NCI-H1930 (cell line): ENCODE measurements at regions not wholly inside any gene's neighbourhood (a gene's known extent, or its start where the extent isn't known, plus 50 kb on each side); places are given as distances from the start of the nearest gene placed in this dataset.

Experiments
- DNase-seq, 2 experiments: peaks; one replicate each; lab custom pipeline; 2025; lab: John Stamatoyannopoulos, UW

GRCh38 chr11:104333977-104334376, 170.0 kb upstream of the PDGFD start:
- DNase-seq = no peak

GRCh38 chr11:104332110-104332509, 168.2 kb upstream of the PDGFD start:
- DNase-seq = no peak

GRCh38 chr11:104329078-104329665, 165.2 kb upstream of the PDGFD start:
- no peak for DNase-seq

GRCh38 chr11:104328512-104328907, 164.6 kb upstream of the PDGFD start:
- no peak for DNase-seq

GRCh38 chr11:104327861-104328511, 164.0 kb upstream of the PDGFD start:
- DNase-seq = no peak

- no peak for DNase-seq
These were observed 161.1 kb upstream of the PDGFD start for GRCh38 chr11:104325093-104325492.

- DNase-seq = no peak
These were observed 160.3 kb upstream of the PDGFD start for GRCh38 chr11:104324276-104324675.

- DNase-seq = no peak
These were observed 159.9 kb upstream of the PDGFD start for GRCh38 chr11:104323841-104324240.

GRCh38 chr11:104322696-104323095, 158.7 kb upstream of the PDGFD start:
- DNase-seq = no peak

GRCh38 chr11:104320956-104321355, 157.0 kb upstream of the PDGFD start:
- no peak for DNase-seq

- no peak for DNase-seq
These were observed 156.2 kb upstream of the PDGFD start for GRCh38 chr11:104320097-104320496.

GRCh38 chr11:104319396-104319795, 155.4 kb upstream of the PDGFD start:
- DNase-seq = no peak

- no peak for DNase-seq
These were observed 143.0 kb upstream of the PDGFD start for GRCh38 chr11:104306862-104307474.

- DNase-seq = no peak
These were observed 137.8 kb upstream of the PDGFD start for GRCh38 chr11:104301776-104302175.

GRCh38 chr11:104291646-104292045, 127.7 kb upstream of the PDGFD start:
- DNase-seq = no peak

GRCh38 chr11:104286129-104286528, 122.2 kb upstream of the PDGFD start:
- no peak for DNase-seq

- no peak for DNase-seq
These were observed 115.6 kb upstream of the PDGFD start for GRCh38 chr11:104279587-104279986.

- no peak for DNase-seq
These were observed 112.0 kb upstream of the PDGFD start for GRCh38 chr11:104275992-104276391.

- DNase-seq = no peak
These were observed 96.5 kb upstream of the PDGFD start for GRCh38 chr11:104260456-104260855.

GRCh38 chr11:104259121-104259610, 95.2 kb upstream of the PDGFD start:
- DNase-seq = no peak

- no peak for DNase-seq
These were observed 92.6 kb upstream of the PDGFD start for GRCh38 chr11:104256525-104256924.

- DNase-seq = no peak
These were observed 90.4 kb upstream of the PDGFD start for GRCh38 chr11:104254347-104254746.

GRCh38 chr11:104246590-104246989, 82.6 kb upstream of the PDGFD start:
- no peak for DNase-seq
